GM12878 (cell line): ENCODE measurements at regions not wholly inside any gene's neighbourhood (a gene's known extent, or its start where the extent isn't known, plus 50 kb on each side); places are given as distances from the start of the nearest gene placed in this dataset.
"Not testable (repeated sequence)": the region's sequence is repeated elsewhere in the genome, so short reads cannot be mapped to it uniquely, and the experiment has no call there.

Source experiments
- ATAC-seq: fragments of 200-7000 bp; cut with Tn5 transposase; 3 replicates; pipeline ENCODE4 v1.9.1; 2020; ENCODE audit warnings: mild to moderate bottlenecking, moderate library complexity
- BruUV-seq: library from RNA; stranded (reverse); fragments of 400-500 nt; replicated peaks from 2 replicates; lab custom pipeline; 2021; lab: Mats Ljungman, UMichigan
- CTCF ChIA-PET: fragments of 300-600 bp; sonication (Branson Sonifier 250); formaldehyde crosslinking; extraction: SDS; loops from one replicate; lab custom pipeline; 2021; ENCODE audit warnings: inconsistent platforms; lab: Yijun Ruan, JAX
- POLR2A ChIA-PET: fragments of 350-600 bp; formaldehyde crosslinking; extraction: SDS; loops from one replicate; lab custom pipeline; 2021; ENCODE audit warnings: inconsistent platforms; lab: Charles Lee
- RAD21 ChIA-PET: fragments of 300-600 bp; sonication (Branson Sonifier 250); formaldehyde crosslinking; loops from one replicate; lab custom pipeline; 2023; ENCODE audit warnings: antibody characterized with exemption; ENCODE audit not compliant: unreplicated experiment; lab: Charles Lee
- SMC1A ChIA-PET: fragments of 300-600 bp; sonication (Branson Sonifier 250); formaldehyde crosslinking; loops from one replicate; lab custom pipeline; 2023; ENCODE audit not compliant: unreplicated experiment, uncharacterized antibody; lab: Charles Lee
- DNase-seq: peaks from one replicate; pipeline ENCODE4 v3.0.0-alpha.2; 2011; ENCODE audit warnings: low read depth, low spot score
- FAIRE-seq: peaks from 3 replicates; lab custom pipeline; 2011; peaks lifted over from hg19 to GRCh38; lab: Jason Lieb, UNC
- H2AFZ ChIP-seq: 2 replicates; pipeline ENCODE4 v1.6.0; 2011; ENCODE audit warnings: low read depth, low read length, control low read depth; ENCODE audit not compliant: control insufficient read depth
- H3K27ac ChIP-seq: 2 replicates; pipeline ENCODE4 v1.5.1; 2011; ENCODE audit warnings: control low read depth; ENCODE audit not compliant: control insufficient read depth, insufficient read depth
- H3K27me3 ChIP-seq, 2 experiments: replicated peaks in 1 of 2; 2 replicates each; pipeline versions ENCODE4 v1.6.0 to v1.6.1; 2011; ENCODE audit warnings: low read length in 1 of 2; ENCODE audit not compliant: control insufficient read depth in 2 of 2, insufficient read depth in 2 of 2
- H3K36me3 ChIP-seq, 2 experiments: 2 replicates each; pipeline ENCODE4 v1.5.1; 2011; ENCODE audit warnings: low read length in 1 of 2; ENCODE audit not compliant: control insufficient read depth in 2 of 2, insufficient read depth in 2 of 2
- H3K4me1 ChIP-seq: 2 replicates; pipeline ENCODE4 v1.6.1; 2011; ENCODE audit warnings: mild to moderate bottlenecking, low read length, moderate library complexity, mixed read lengths; ENCODE audit not compliant: control insufficient read depth, insufficient read depth
- H3K4me2 ChIP-seq: 2 replicates; pipeline ENCODE4 v1.6.0; 2011; ENCODE audit warnings: control low read depth; ENCODE audit not compliant: control insufficient read depth, insufficient read depth
- H3K4me3 ChIP-seq: fragments of 200-600 bp; sonication (generic); 2 replicates; pipeline ENCODE4 v1.5.1; 2016
- H3K79me2 ChIP-seq: 2 replicates; pipeline ENCODE4 v1.6.0; 2011; ENCODE audit warnings: low read length; ENCODE audit not compliant: control insufficient read depth, insufficient read depth
- H3K9ac ChIP-seq: 2 replicates; pipeline ENCODE4 v1.8.0; 2011; ENCODE audit warnings: low read length, control low read depth, mixed read lengths; ENCODE audit not compliant: control insufficient read depth, insufficient read depth
- H3K9me3 ChIP-seq: replicated peaks from 3 replicates; pipeline ENCODE4 v1.5.1; 2011; ENCODE audit warnings: mild to moderate bottlenecking, low read length; ENCODE audit not compliant: control insufficient read depth, insufficient read depth
- H4K20me1 ChIP-seq: 2 replicates; pipeline ENCODE4 v1.6.0; 2011; ENCODE audit not compliant: control insufficient read depth, insufficient read depth
- BCL11A ChIP-seq: IDR thresholded peaks from 2 replicates; pipeline ENCODE4 v1.6.1; 2011; ENCODE audit warnings: low read depth, low read length
- CBFB ChIP-seq: IDR thresholded peaks from 2 replicates; pipeline ENCODE4 v1.6.1; 2016; ENCODE audit warnings: antibody characterized with exemption, low read depth
- CEBPB ChIP-seq, 2 experiments: fragments of 150-350 bp in 1 of 2; IDR thresholded peaks; 2 replicates each; pipeline ENCODE4 v1.6.1; 2012 to 2014; ENCODE audit warnings: low read depth in 2 of 2, low read length in 2 of 2, borderline replicate concordance in 1 of 2, inconsistent platforms in 1 of 2
- HDGF ChIP-seq: fragments of 450-650 bp; IDR thresholded peaks from 2 replicates; pipeline ENCODE4 v1.6.1; 2016; ENCODE audit warnings: antibody characterized with exemption
- IKZF2 ChIP-seq, 2 experiments: fragments of 450-650 bp; IDR thresholded peaks; 2 replicates each; pipeline ENCODE4 v1.6.1; 2017; ENCODE audit warnings: mild to moderate bottlenecking in 2 of 2, moderate library complexity in 2 of 2
- MTA2 ChIP-seq: fragments of 450-650 bp; IDR thresholded peaks from 2 replicates; pipeline ENCODE4 v1.6.1; 2016; ENCODE audit warnings: low read depth, mild to moderate bottlenecking, moderate library complexity
- PBX3 ChIP-seq: IDR thresholded peaks from 2 replicates; pipeline ENCODE4 v1.6.1; 2011; ENCODE audit warnings: mild to moderate bottlenecking, low read depth, low read length, moderate library complexity; ENCODE audit not compliant: insufficient replicate concordance
- SUPT20H ChIP-seq: IDR thresholded peaks from 2 replicates; pipeline ENCODE4 v1.6.1; 2011; ENCODE audit warnings: low read depth, mild to moderate bottlenecking, low read length, moderate library complexity, borderline replicate concordance; ENCODE audit not compliant: control insufficient read depth
- SUZ12 ChIP-seq: fragments of 200-600 bp; sonication (generic); IDR thresholded peaks from one replicate; pipeline ENCODE4 v1.6.1; 2018; ENCODE audit warnings: antibody characterized with exemption, mild to moderate bottlenecking; ENCODE audit not compliant: unreplicated experiment
- YBX1 ChIP-seq: fragments of 450-650 bp; IDR thresholded peaks from 2 replicates; pipeline ENCODE4 v1.6.1; 2016; ENCODE audit warnings: antibody characterized with exemption
- YY1 ChIP-seq: IDR thresholded peaks from 2 replicates; pipeline ENCODE4 v1.6.1; 2011; ENCODE audit warnings: low read depth, mild to moderate bottlenecking, low read length
- WGBS: methylation state at CpG from one replicate; pipeline ENCODE4 v1.1.6; 2016; ENCODE audit warnings: low lambda C conversion rate; ENCODE audit not compliant: insufficient replicate concordance, insufficient coverage; ENCODE audit errors: missing lambda C conversion rate; 5-methylcytosine and 5-hydroxymethylcytosine counted together
- in situ Hi-C: fragments of 300-500 bp; cut with MboI; formaldehyde crosslinking; loops from 9 replicates; pipeline ENCODE4 v1.14.3; 2018; ENCODE audit warnings: mixed read lengths
- intact Hi-C: fragments of 100-400 bp; cut with micrococcal nuclease; formaldehyde crosslinking; loops from one replicate; pipeline ENCODE4 v1.14.2; 2022; ENCODE audit not compliant: unreplicated experiment
- TF ChIP-seq, protein P1 (sequence below): fragments of 150-350 bp; IDR thresholded peaks from 2 replicates; pipeline ENCODE4 v1.6.1; 2016; ENCODE audit warnings: low read depth, low read length

DNA sequence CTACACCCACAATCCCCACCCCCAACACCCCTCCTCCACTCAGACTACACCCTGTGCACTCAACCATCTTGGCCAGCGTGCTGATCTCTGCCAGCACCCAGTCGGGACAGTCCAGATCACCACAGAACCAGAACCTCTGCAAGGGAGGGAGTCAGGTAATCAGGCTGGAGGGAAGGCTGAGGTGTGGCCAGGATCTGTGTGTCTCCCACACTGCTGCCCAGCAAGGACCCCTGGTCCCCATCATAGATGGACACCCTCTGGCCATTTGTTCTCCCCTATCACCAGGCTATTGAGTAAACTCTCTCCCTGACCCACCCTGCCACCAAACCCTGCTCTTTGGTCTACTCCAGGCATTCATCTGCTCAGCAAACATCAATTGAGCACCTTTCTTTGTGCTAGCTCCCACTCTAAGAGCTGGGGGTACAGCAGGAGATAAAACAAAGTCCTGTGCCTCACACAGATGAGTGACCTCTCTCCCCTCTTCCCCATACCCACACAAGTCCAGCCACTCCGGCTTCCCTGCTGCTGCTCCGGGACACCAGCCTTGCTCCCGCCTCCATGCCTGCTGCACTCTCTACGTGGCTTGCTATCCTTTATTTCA lies 134.8 kb downstream of the TBC1D2B start:
- BruUV-seq = no TSS peak
- Histone ChIP-seq H3K4me2 (no peak overlapping the region), H4K20me1 (no peaks in the 10 kb centered on the region), H3K9ac (no peak overlapping the region), H3K4me1 (no peaks in the 10 kb centered on the region), H2AFZ (no peak overlapping the region), H3K27ac (no peak overlapping the region), H3K27me3 (no peaks in the 10 kb centered on the region), H3K36me3 (no peaks in the 10 kb centered on the region), H3K79me2 (no peaks in the 10 kb centered on the region), H3K4me3 (no peak overlapping the region), H3K9me3 (no peaks in the 10 kb centered on the region)
- ChIA-PET POLR2A (no interaction called here), CTCF (interaction anchor here (1.0 kb wide), 1 partner anchor 32 kb away, joined by 3 read pairs; no protein-coding TSS in a partner anchor), SMC1A (no interaction called here), RAD21 (no interaction called here)
- in situ Hi-C loops (no loop called here), intact Hi-C loops (no loop called here)
- no peak for TF ChIP-seq SUZ12
- no peak for TF ChIP-seq HDGF
- TF ChIP-seq MTA2 = no peak
- no peak for TF ChIP-seq CEBPB (IDR thresholded peaks at IDR 0.05; ENCODE audit: borderline replicate concordance in 1 of 2, low read depth in 2 of 2, low read length in 2 of 2)
- TF ChIP-seq SUPT20H = no peak
- TF ChIP-seq CBFB = no peak
- TF ChIP-seq IKZF2 (IDR thresholded peaks at IDR 0.05) = no peak
- no peak for TF ChIP-seq YY1
- TF ChIP-seq, protein P1, sequence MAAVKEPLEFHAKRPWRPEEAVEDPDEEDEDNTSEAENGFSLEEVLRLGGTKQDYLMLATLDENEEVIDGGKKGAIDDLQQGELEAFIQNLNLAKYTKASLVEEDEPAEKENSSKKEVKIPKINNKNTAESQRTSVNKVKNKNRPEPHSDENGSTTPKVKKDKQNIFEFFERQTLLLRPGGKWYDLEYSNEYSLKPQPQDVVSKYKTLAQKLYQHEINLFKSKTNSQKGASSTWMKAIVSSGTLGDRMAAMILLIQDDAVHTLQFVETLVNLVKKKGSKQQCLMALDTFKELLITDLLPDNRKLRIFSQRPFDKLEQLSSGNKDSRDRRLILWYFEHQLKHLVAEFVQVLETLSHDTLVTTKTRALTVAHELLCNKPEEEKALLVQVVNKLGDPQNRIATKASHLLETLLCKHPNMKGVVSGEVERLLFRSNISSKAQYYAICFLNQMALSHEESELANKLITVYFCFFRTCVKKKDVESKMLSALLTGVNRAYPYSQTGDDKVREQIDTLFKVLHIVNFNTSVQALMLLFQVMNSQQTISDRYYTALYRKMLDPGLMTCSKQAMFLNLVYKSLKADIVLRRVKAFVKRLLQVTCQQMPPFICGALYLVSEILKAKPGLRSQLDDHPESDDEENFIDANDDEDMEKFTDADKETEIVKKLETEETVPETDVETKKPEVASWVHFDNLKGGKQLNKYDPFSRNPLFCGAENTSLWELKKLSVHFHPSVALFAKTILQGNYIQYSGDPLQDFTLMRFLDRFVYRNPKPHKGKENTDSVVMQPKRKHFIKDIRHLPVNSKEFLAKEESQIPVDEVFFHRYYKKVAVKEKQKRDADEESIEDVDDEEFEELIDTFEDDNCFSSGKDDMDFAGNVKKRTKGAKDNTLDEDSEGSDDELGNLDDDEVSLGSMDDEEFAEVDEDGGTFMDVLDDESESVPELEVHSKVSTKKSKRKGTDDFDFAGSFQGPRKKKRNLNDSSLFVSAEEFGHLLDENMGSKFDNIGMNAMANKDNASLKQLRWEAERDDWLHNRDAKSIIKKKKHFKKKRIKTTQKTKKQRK = no peak
- no peak for TF ChIP-seq PBX3
- TF ChIP-seq YBX1 = no peak
- TF ChIP-seq BCL11A = no peak
- no peak for DNase-seq
- 69% methylated on average over 5 of the region's 6 CpGs for WGBS
- no peak for ATAC-seq
- no peak for FAIRE-seq

DNA sequence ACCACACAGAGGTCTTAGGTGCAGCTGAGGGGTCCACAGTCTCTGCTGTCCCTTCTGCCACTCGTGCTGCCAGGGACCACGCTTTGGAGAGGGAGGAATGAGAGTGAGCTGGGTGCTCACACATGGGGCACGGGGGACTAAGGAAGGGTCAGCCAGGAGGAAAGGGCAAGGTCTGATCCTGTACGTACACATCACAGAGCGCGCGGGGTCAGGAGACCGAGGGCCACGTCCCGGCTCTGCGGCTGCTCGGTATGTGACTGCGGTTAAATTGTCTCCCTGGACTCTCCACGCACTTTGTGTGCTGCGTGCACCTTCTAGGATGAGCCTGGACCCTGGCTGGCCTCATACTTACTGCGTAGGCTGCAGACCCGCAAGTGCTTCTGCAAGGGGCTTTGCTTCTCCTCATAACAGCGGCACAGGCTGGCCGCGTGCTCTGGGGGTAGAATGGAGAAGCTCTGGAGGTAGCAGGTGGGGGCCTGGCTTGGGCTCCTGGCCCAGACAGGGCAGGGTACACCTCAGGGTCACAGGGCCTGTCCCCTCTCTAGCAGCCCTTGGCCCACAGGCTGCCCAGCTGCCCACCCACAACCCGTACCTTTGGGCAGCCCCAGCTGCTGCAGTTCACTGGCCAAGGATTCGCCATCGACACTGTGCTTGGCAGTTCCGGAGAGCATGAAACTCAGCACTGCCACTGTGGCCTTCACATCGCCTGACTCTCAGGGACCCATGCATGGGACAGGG lies 136.3 kb downstream of the TBC1D2B start:
- BruUV-seq, POLR2A ChIA-PET, SMC1A ChIA-PET, H3K27me3 ChIP-seq, intact Hi-C loops, H3K4me1 ChIP-seq, CTCF ChIA-PET, H3K4me2 ChIP-seq, H3K36me3 ChIP-seq, ATAC-seq, H2AFZ ChIP-seq, H4K20me1 ChIP-seq, in situ Hi-C loops, RAD21 ChIA-PET, H3K9ac ChIP-seq, DNase-seq, H3K27ac ChIP-seq, H3K79me2 ChIP-seq, FAIRE-seq, H3K4me3 ChIP-seq, H3K9me3 ChIP-seq: not testable (repeated sequence)
- 61% methylated on average over 10 of the region's 25 CpGs for WGBS
